ENCODE measurements at regions not wholly inside any gene's neighbourhood (a gene's known extent, or its start where the extent isn't known, plus 50 kb on each side); places are given as distances from the start of the nearest gene placed in this dataset.
"Not testable (repeated sequence)": the region's sequence is repeated elsewhere in the genome, so short reads cannot be mapped to it uniquely, and the experiment has no call there.

- no peak for DNase-seq (ENCODE audit: low spot score)
- H3K27ac Mint-ChIP-seq: no peak overlapping the region
These were observed 60.3 kb downstream of the CHRD start for GRCh38 chr3:184440151-184440550.

GRCh38 chr3:184441202-184441900 is 61.5 kb downstream of the CHRD start:
- Mint-ChIP-seq H3K4me3 (ENCODE audit: low read depth) (no peak overlapping the region), H3K36me3 (ENCODE audit: low read depth) (no peaks in the 10 kb centered on the region), H3K4me1 (ENCODE audit: low read depth) (peaks cover 1% of the 10 kb centered on the region), H3K27me3 (ENCODE audit: low read depth) (peaks cover 1% of the 10 kb centered on the region), H3K27ac (no peak overlapping the region), H3K9me3 (no peaks in the 10 kb centered on the region)
- intact Hi-C loops (cut with micrococcal nuclease): no loop called here
- DNase-seq (ENCODE audit: low spot score): no peak

More at GRCh38 chr3:184440151-184440550, 60.3 kb downstream of the CHRD start:
- no peak overlapping the region for H3K4me3 Mint-ChIP-seq (ENCODE audit: low read depth)
- peaks cover 1% of the 10 kb centered on the region for H3K27me3 Mint-ChIP-seq (ENCODE audit: low read depth)
- intact Hi-C loops (cut with micrococcal nuclease): no loop called here
- peaks cover 1% of the 10 kb centered on the region for H3K4me1 Mint-ChIP-seq (ENCODE audit: low read depth)
- no peaks in the 10 kb centered on the region for H3K9me3 Mint-ChIP-seq
- no peaks in the 10 kb centered on the region for H3K36me3 Mint-ChIP-seq (ENCODE audit: low read depth)

GRCh38 chr3:184443364-184443763 is 63.5 kb downstream of the CHRD start:
- intact Hi-C loops (cut with micrococcal nuclease): no loop called here

GRCh38 chr3:184443831-184444230 is 64.0 kb downstream of the CHRD start:
- Mint-ChIP-seq H3K4me3 (ENCODE audit: low read depth) (no peak overlapping the region), H3K27ac (no peak overlapping the region), H3K36me3 (ENCODE audit: low read depth) (no peaks in the 10 kb centered on the region), H3K27me3 (ENCODE audit: low read depth) (peaks cover 1% of the 10 kb centered on the region), H3K4me1 (ENCODE audit: low read depth) (peaks cover 1% of the 10 kb centered on the region), H3K9me3 (no peaks in the 10 kb centered on the region)
- no peak for DNase-seq (ENCODE audit: low spot score)
- intact Hi-C loops (cut with micrococcal nuclease): no loop called here

More at GRCh38 chr3:184443364-184443763, 63.5 kb downstream of the CHRD start:
- Mint-ChIP-seq H3K27me3 (ENCODE audit: low read depth) (peaks cover 1% of the 10 kb centered on the region), H3K4me3 (ENCODE audit: low read depth) (no peak overlapping the region), H3K4me1 (ENCODE audit: low read depth) (peaks cover 1% of the 10 kb centered on the region), H3K9me3 (no peaks in the 10 kb centered on the region), H3K27ac (no peak overlapping the region), H3K36me3 (ENCODE audit: low read depth) (no peaks in the 10 kb centered on the region)
- no peak for DNase-seq (ENCODE audit: low spot score)

- intact Hi-C loops (cut with micrococcal nuclease): no loop called here
- no peaks in the 10 kb centered on the region for H3K36me3 Mint-ChIP-seq (ENCODE audit: low read depth)
- no peak for DNase-seq (ENCODE audit: low spot score)
- H3K4me1 Mint-ChIP-seq (ENCODE audit: low read depth): no peaks in the 10 kb centered on the region
- no peak overlapping the region for H3K4me3 Mint-ChIP-seq (ENCODE audit: low read depth)
- no peak overlapping the region for H3K27ac Mint-ChIP-seq
- H3K9me3 Mint-ChIP-seq: no peaks in the 10 kb centered on the region
- H3K27me3 Mint-ChIP-seq (ENCODE audit: low read depth): no peaks in the 10 kb centered on the region
These were observed 68.7 kb downstream of the CHRD start for GRCh38 chr3:184448321-184449160.

- Mint-ChIP-seq H3K4me3 (ENCODE audit: low read depth) (no peak overlapping the region), H3K27me3 (ENCODE audit: low read depth) (no peaks in the 10 kb centered on the region), H3K9me3 (no peaks in the 10 kb centered on the region), H3K36me3 (ENCODE audit: low read depth) (no peaks in the 10 kb centered on the region), H3K4me1 (ENCODE audit: low read depth) (no peaks in the 10 kb centered on the region), H3K27ac (no peak overlapping the region)
- no peak for DNase-seq (ENCODE audit: low spot score)
- intact Hi-C loops (cut with micrococcal nuclease): no loop called here
These were observed 69.3 kb downstream of the CHRD start for GRCh38 chr3:184449161-184449515.

- no peak overlapping the region for H3K27ac Mint-ChIP-seq
These were observed 70.7 kb downstream of the CHRD start for GRCh38 chr3:184450547-184450946.

GRCh38 chr3:184453296-184453695 is 73.4 kb downstream of the CHRD start:
- Mint-ChIP-seq H3K4me1 (ENCODE audit: low read depth) (no peaks in the 10 kb centered on the region), H3K4me3 (ENCODE audit: low read depth) (no peak overlapping the region), H3K27ac (no peak overlapping the region), H3K9me3 (no peaks in the 10 kb centered on the region), H3K27me3 (ENCODE audit: low read depth) (peaks cover 5% of the 10 kb centered on the region), H3K36me3 (ENCODE audit: low read depth) (no peaks in the 10 kb centered on the region)
- no peak for DNase-seq (ENCODE audit: low spot score)
- intact Hi-C loops (cut with micrococcal nuclease): no loop called here

More at GRCh38 chr3:184450547-184450946, 70.7 kb downstream of the CHRD start:
- H3K4me3 Mint-ChIP-seq (ENCODE audit: low read depth): no peak overlapping the region
- no peaks in the 10 kb centered on the region for H3K36me3 Mint-ChIP-seq (ENCODE audit: low read depth)
- no peaks in the 10 kb centered on the region for H3K9me3 Mint-ChIP-seq
- DNase-seq (ENCODE audit: low spot score): no peak
- intact Hi-C loops (cut with micrococcal nuclease): no loop called here
- H3K4me1 Mint-ChIP-seq (ENCODE audit: low read depth): no peaks in the 10 kb centered on the region
- H3K27me3 Mint-ChIP-seq (ENCODE audit: low read depth): no peaks in the 10 kb centered on the region

GRCh38 chr3:184455991-184456390 is 76.1 kb downstream of the CHRD start:
- intact Hi-C loops (cut with micrococcal nuclease): no loop called here
- no peak for DNase-seq (ENCODE audit: low spot score)
- H3K36me3 Mint-ChIP-seq (ENCODE audit: low read depth): no peaks in the 10 kb centered on the region
- no peak overlapping the region for H3K4me3 Mint-ChIP-seq (ENCODE audit: low read depth)
- H3K4me1 Mint-ChIP-seq (ENCODE audit: low read depth): no peaks in the 10 kb centered on the region
- no peak overlapping the region for H3K27ac Mint-ChIP-seq
- peaks cover 7% of the 10 kb centered on the region for H3K27me3 Mint-ChIP-seq (ENCODE audit: low read depth)
- H3K9me3 Mint-ChIP-seq: no peaks in the 10 kb centered on the region

- Mint-ChIP-seq H3K4me3 (ENCODE audit: low read depth) (no peak overlapping the region), H3K9me3 (no peaks in the 10 kb centered on the region), H3K36me3 (ENCODE audit: low read depth) (no peaks in the 10 kb centered on the region), H3K27me3 (ENCODE audit: low read depth) (peaks cover 9% of the 10 kb centered on the region), H3K4me1 (ENCODE audit: low read depth) (no peaks in the 10 kb centered on the region), H3K27ac (no peak overlapping the region)
- intact Hi-C loops (cut with micrococcal nuclease): no loop called here
- no peak for DNase-seq (ENCODE audit: low spot score)
These were observed 76.6 kb downstream of the CHRD start for GRCh38 chr3:184456476-184456875.

GRCh38 chr3:184457329-184457728 is 77.5 kb downstream of the CHRD start:
- H3K4me1 Mint-ChIP-seq (ENCODE audit: low read depth): no peaks in the 10 kb centered on the region
- H3K27me3 Mint-ChIP-seq (ENCODE audit: low read depth): peaks cover 10% of the 10 kb centered on the region
- H3K27ac Mint-ChIP-seq: no peak overlapping the region
- intact Hi-C loops (cut with micrococcal nuclease): no loop called here
- no peak for DNase-seq (ENCODE audit: low spot score)
- no peaks in the 10 kb centered on the region for H3K9me3 Mint-ChIP-seq
- no peak overlapping the region for H3K4me3 Mint-ChIP-seq (ENCODE audit: low read depth)
- no peaks in the 10 kb centered on the region for H3K36me3 Mint-ChIP-seq (ENCODE audit: low read depth)

- H3K4me3 Mint-ChIP-seq (ENCODE audit: low read depth); DNase-seq (ENCODE audit: low spot score); H3K27ac Mint-ChIP-seq; H3K9me3 Mint-ChIP-seq; H3K4me1 Mint-ChIP-seq (ENCODE audit: low read depth); intact Hi-C loops (cut with micrococcal nuclease); H3K36me3 Mint-ChIP-seq (ENCODE audit: low read depth): not testable (repeated sequence)
- H3K27me3 Mint-ChIP-seq (ENCODE audit: low read depth): peaks cover 10% of the 10 kb centered on the region
These were observed 78.0 kb downstream of the CHRD start for GRCh38 chr3:184457784-184458377.

GRCh38 chr3:184459355-184459754 is 79.5 kb downstream of the CHRD start:
- DNase-seq (ENCODE audit: low spot score): no peak
- no peaks in the 10 kb centered on the region for H3K9me3 Mint-ChIP-seq
- H3K4me1 Mint-ChIP-seq (ENCODE audit: low read depth): no peaks in the 10 kb centered on the region
- H3K36me3 Mint-ChIP-seq (ENCODE audit: low read depth): no peaks in the 10 kb centered on the region
- no peak overlapping the region for H3K27ac Mint-ChIP-seq
- H3K4me3 Mint-ChIP-seq (ENCODE audit: low read depth): no peak overlapping the region
- intact Hi-C loops (cut with micrococcal nuclease): no loop called here
- H3K27me3 Mint-ChIP-seq (ENCODE audit: low read depth): peaks cover 13% of the 10 kb centered on the region
